GM19372 (cell line): ENCODE measurements at regions not wholly inside any gene's neighbourhood (a gene's known extent, or its start where the extent isn't known, plus 50 kb on each side); places are given as distances from the start of the nearest gene placed in this dataset.

ENCODE experiments used
- ATAC-seq: cut with Tn5 transposase; IDR thresholded peaks from one replicate; pipeline ENCODE4 v1.9.1; 2021; ENCODE audit warnings: mild to moderate bottlenecking, low read depth, moderate library complexity; ENCODE audit not compliant: unreplicated experiment

- no peak for ATAC-seq
These were observed 383.8 kb upstream of the ZMIZ1 start for GRCh38 chr10:78684947-78685346.

- ATAC-seq = no peak
These were observed 383.2 kb upstream of the ZMIZ1 start for GRCh38 chr10:78685466-78686103.

DNA sequence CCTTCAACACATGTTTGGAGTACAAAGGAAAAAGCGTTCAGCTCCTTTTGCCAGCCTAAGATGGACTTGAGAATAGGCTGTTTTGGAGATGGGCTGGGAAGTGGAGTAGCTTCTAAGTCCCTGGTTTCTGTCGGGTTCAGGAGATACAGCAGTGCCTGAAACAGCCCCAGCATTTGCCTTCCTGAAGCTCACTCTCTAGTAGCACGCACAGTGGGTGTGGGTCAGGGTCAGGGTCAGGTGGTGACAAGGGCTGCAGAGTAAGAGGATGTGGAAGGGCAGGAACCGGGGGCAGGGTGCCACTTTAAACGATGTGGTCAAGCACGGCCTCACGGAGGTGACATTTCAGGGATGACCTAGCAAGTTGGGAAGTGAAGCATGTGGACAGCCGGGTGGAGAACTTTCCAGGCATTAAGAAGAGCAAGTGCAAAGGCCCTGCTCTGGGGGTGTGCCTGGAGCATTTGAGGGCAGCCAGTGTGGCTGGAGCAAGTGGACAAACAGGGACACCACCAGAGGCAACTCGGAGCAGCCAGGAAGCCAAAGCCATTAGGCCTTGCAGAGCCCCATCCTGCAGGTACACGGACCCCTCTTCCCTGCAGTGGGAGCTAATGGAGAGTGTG is 382.2 kb upstream of the ZMIZ1 start:
- no peak for ATAC-seq

DNA sequence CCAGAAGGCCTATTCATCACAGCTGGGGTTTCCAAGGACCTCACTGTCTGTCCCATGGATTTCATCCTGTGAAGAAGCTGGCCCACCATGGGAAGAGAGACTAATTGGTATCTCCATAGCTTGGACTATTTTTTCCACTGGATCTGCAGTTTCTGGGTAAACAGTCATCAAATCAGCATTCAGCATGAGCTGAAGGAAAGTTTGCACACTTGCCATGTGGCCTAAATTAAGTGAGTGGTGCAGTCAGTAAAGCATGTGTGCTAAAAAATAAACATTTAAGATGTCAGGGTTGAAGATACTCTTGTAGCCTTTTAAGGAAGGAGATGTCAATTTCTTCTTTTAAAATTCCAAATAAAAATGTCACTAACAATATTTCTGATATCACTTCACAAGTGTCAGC is 381.1 kb upstream of the ZMIZ1 start:
- no peak for ATAC-seq

GRCh38 chr10:78688230-78688900 is 380.4 kb upstream of the ZMIZ1 start:
- ATAC-seq = no peak

DNA sequence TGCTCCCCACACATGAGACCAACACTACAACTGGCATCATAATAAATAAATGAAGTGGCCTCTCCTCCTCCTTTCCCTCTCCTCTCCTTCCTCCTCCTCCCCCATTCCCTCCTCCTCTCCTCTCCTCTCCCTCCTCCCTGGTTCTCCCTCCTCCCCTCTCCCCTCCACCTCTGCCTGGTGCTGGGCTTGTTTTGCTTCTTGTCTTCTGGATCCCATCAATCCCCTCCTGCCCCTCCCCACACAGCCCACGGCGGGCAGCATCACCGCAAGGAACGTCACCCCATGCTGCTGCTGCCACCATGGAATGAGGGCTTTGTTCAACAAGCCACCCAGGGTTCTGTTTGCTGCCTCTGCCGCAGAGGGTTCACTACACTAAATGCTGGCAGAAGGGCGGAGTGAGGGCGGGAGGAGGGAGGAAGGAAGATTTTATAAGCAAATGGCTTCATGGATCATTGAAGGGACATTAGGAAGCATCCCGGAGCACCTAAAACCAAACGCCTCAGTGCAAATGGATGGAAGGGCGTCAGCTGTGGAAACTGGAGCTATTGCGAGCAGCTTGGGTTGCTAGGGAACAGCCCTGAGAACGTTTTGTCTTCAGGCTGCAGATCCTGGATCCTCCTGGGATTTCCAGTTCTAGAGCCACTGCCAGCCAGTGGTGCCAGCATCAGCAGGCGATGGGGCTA is 379.7 kb upstream of the ZMIZ1 start:
- no peak for ATAC-seq

GRCh38 chr10:78689584-78689935 is 379.2 kb upstream of the ZMIZ1 start:
- ATAC-seq = no peak

GRCh38 chr10:78690354-78691111 is 378.2 kb upstream of the ZMIZ1 start:
- no peak for ATAC-seq

DNA sequence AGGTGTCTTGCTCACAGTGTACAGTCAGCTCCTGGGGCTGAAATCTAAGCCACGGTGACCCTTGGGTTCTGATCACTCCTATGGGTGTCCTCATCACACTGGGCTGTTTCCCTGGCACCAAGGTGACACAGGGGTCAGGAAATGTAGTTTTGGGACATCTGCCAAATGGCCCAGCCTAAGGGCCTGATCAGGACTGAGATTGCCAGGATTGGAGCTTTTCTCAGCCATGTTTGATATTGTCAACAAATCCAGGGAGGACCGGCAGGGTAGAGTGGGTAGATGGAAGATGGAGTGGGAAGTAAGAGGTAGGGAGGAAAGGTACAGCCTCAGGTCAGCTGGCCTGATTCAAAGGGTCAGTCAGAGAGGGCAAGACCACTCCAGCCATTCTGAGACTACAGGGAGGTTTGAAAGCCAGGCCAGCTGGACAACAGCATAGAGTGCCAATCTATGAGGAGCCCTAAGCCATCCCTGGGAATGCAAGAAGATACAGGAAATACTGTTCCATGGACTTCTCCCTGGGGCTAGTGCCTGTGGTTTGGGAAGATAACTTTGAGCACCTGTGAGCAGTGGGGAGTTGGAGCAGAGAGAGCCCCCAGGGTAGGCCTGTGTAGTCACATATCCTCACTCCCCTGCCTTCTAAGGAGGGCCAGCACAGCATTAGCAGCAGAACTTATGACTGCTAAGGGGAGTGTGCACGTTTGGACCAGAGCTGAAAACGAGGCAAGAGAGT is 377.3 kb upstream of the ZMIZ1 start:
- no peak for ATAC-seq

GRCh38 chr10:78692071-78692470 is 376.7 kb upstream of the ZMIZ1 start:
- ATAC-seq = no peak

GRCh38 chr10:78695846-78696245 is 372.9 kb upstream of the ZMIZ1 start:
- ATAC-seq = no peak

- ATAC-seq = no peak
These were observed 371.9 kb upstream of the ZMIZ1 start for GRCh38 chr10:78696791-78697395.

GRCh38 chr10:78699971-78700370 is 368.8 kb upstream of the ZMIZ1 start:
- ATAC-seq = no peak

GRCh38 chr10:78700413-78700812 is 368.4 kb upstream of the ZMIZ1 start:
- ATAC-seq = no peak

- ATAC-seq = no peak
These were observed 367.8 kb upstream of the ZMIZ1 start for GRCh38 chr10:78700816-78701520.

DNA sequence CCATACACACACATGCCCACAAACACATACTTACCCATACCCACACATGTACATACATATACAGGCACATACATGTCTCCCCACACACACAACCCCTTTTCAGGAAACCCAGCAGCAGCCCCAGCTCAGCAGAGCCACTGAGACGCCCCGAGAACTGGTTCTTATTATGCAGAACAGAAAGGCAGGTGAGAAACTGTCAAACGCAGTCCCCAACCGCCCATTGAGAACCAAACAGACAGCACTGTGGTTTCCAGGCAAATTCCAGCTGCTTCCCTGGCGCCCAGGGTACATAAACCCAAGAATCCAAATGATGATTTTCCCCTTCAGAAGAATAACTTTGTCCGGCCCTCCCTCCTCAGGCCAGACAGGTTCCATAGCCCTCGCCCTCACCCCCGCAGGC is 366.6 kb upstream of the ZMIZ1 start:
- no peak for ATAC-seq

- no peak for ATAC-seq
These were observed 365.9 kb upstream of the ZMIZ1 start for GRCh38 chr10:78702876-78703275.

- no peak for ATAC-seq
These were observed 365.2 kb upstream of the ZMIZ1 start for GRCh38 chr10:78703593-78703992.

DNA sequence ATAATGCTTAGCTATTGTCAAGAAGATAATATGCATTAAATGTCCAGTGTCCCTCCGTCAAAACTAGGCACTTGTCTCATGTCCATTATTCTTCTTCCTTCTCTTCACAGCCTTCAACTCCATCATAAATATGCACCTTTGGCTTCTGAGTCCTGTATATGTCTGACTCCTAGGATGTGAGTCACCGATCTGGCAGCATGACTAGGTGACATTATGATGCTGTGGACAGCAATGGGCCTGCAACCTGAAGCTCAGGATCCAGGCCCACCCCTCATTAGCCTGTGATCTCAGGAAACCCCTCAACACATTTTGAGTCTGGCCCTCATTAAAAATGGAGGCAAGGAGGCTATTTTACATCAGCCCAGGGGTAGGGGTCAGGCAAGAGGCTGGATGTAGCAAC is 362.5 kb upstream of the ZMIZ1 start:
- ATAC-seq = no peak
